IMR-90 (cell line): ENCODE measurements at regions not wholly inside any gene's neighbourhood (a gene's known extent, or its start where the extent isn't known, plus 50 kb on each side); places are given as distances from the start of the nearest gene placed in this dataset.

ENCODE experiments used
- ATAC-seq: fragments of 200-7000 bp; cut with Tn5 transposase; 2 replicates; pipeline ENCODE4 v1.9.1; 2020; ENCODE audit warnings: low read depth, mild to moderate bottlenecking, moderate library complexity
- BruUV-seq: library from RNA; stranded (reverse); fragments of 400-500 nt; replicated peaks from 2 replicates; lab custom pipeline; 2021; lab: Mats Ljungman, UMichigan
- CTCF ChIA-PET: fragments of 300-600 bp; formaldehyde crosslinking; extraction: SDS; loops from one replicate; lab custom pipeline; 2021; ENCODE audit warnings: antibody characterized with exemption; lab: Yijun Ruan, JAX
- POLR2A ChIA-PET: fragments of 300-600 bp; sonication (Branson Sonifier 250); formaldehyde crosslinking; loops from one replicate; lab custom pipeline; 2022; ENCODE audit warnings: antibody characterized with exemption; ENCODE audit not compliant: unreplicated experiment; lab: Charles Lee
- DNase-seq: peaks from one replicate; pipeline ENCODE4 v3.0.0; 2013
- H2AFZ ChIP-seq: replicated peaks from 2 replicates; pipeline ENCODE3; 2013; ENCODE audit warnings: low read length, mild to moderate bottlenecking; ENCODE audit not compliant: poor library complexity
- H2AK5ac ChIP-seq: 2 replicates; pipeline ENCODE4 v1.6.1; 2013; ENCODE audit warnings: low read depth, low read length, inconsistent platforms
- H2AK9ac ChIP-seq: replicated peaks from 2 replicates; pipeline ENCODE3; 2013; ENCODE audit warnings: mild to moderate bottlenecking, low read depth, low read length, moderate library complexity; ENCODE audit not compliant: poor library complexity
- H2BK120ac ChIP-seq: 2 replicates; pipeline ENCODE4 v1.6.1; 2013; ENCODE audit warnings: low read depth, low read length, inconsistent platforms
- H2BK15ac ChIP-seq: 3 replicates; pipeline ENCODE4 v1.6.1; 2013; ENCODE audit warnings: low read depth, low read length, inconsistent platforms
- H2BK20ac ChIP-seq: 2 replicates; pipeline ENCODE4 v1.6.1; 2013; ENCODE audit warnings: low read depth, mild to moderate bottlenecking, inconsistent platforms, low read length, moderate library complexity
- H2BK5ac ChIP-seq: 2 replicates; pipeline ENCODE4 v1.6.1; 2013; ENCODE audit warnings: mild to moderate bottlenecking, low read depth, low read length, inconsistent platforms; ENCODE audit not compliant: poor library complexity, severe bottlenecking
- H3K14ac ChIP-seq: replicated peaks from 2 replicates; pipeline ENCODE4 v1.6.1; 2013; ENCODE audit warnings: low read depth, low read length, inconsistent platforms
- H3K18ac ChIP-seq: 2 replicates; pipeline ENCODE4 v1.6.1; 2013; ENCODE audit warnings: low read depth, low read length, control low read depth
- H3K23ac ChIP-seq: 2 replicates; pipeline ENCODE4 v1.6.1; 2013; ENCODE audit warnings: low read depth, low read length, inconsistent platforms
- H3K27ac ChIP-seq: 2 replicates; pipeline ENCODE4 v1.5.1; 2013; ENCODE audit warnings: mild to moderate bottlenecking, control low read depth, low read length; ENCODE audit not compliant: insufficient read depth
- H3K27me3 ChIP-seq: 2 replicates; pipeline ENCODE4 v1.6.1; 2013; ENCODE audit warnings: low read length; ENCODE audit not compliant: control insufficient read depth, insufficient read depth
- H3K36me3 ChIP-seq: 2 replicates; pipeline ENCODE4 v1.6.1; 2013; ENCODE audit warnings: low read length, mixed read lengths; ENCODE audit not compliant: control insufficient read depth, insufficient read depth
- H3K4ac ChIP-seq: 2 replicates; pipeline ENCODE4 v1.6.1; 2013; ENCODE audit warnings: low read depth, low read length, inconsistent platforms
- H3K4me1 ChIP-seq: 2 replicates; pipeline ENCODE4 v1.6.1; 2013; ENCODE audit warnings: low read length, mixed read lengths; ENCODE audit not compliant: control insufficient read depth, insufficient read depth
- H3K4me2 ChIP-seq: 2 replicates; pipeline ENCODE4 v1.6.1; 2013; ENCODE audit warnings: low read depth, mild to moderate bottlenecking, control low read depth, low read length, moderate library complexity
- H3K4me3 ChIP-seq: 2 replicates; pipeline ENCODE4 v1.5.1; 2013; ENCODE audit warnings: low read depth, mild to moderate bottlenecking, control low read depth, low read length, moderate library complexity; ENCODE audit not compliant: insufficient read depth
- H3K56ac ChIP-seq: 2 replicates; pipeline ENCODE4 v1.6.1; 2013; ENCODE audit warnings: low read length, inconsistent platforms; ENCODE audit not compliant: insufficient read depth; ENCODE audit errors: extremely low read depth
- H3K79me1 ChIP-seq, 2 experiments: 2 replicates each; pipeline ENCODE4 v1.6.1; 2013; ENCODE audit warnings: low read length in 2 of 2, inconsistent platforms in 1 of 2, low read depth in 1 of 2
- H3K9ac ChIP-seq: 2 replicates; pipeline ENCODE4 v1.6.1; 2013; ENCODE audit warnings: low read depth, low read length, control low read depth
- H3K9me1 ChIP-seq: 2 replicates; pipeline ENCODE4 v1.6.1; 2013; ENCODE audit warnings: low read length, inconsistent platforms; ENCODE audit not compliant: insufficient read depth
- H3K9me3 ChIP-seq: 2 replicates; pipeline ENCODE4 v1.6.1; 2013; ENCODE audit warnings: low read length; ENCODE audit not compliant: control insufficient read depth, insufficient read depth
- H4K20me1 ChIP-seq: 2 replicates; pipeline ENCODE4 v1.6.1; 2013; ENCODE audit warnings: low read length, inconsistent platforms; ENCODE audit not compliant: insufficient read depth
- H4K5ac ChIP-seq: 2 replicates; pipeline ENCODE4 v1.6.1; 2013; ENCODE audit warnings: mild to moderate bottlenecking, low read depth, low read length, control low read depth
- H4K8ac ChIP-seq, 2 experiments: 2 replicates each; pipeline ENCODE4 v1.6.1; 2013; ENCODE audit warnings: low read depth in 2 of 2, low read length in 2 of 2, control low read depth in 1 of 2, inconsistent platforms in 1 of 2
- H4K91ac ChIP-seq: 2 replicates; pipeline ENCODE4 v1.6.1; 2013; ENCODE audit warnings: low read depth, low read length, inconsistent platforms; ENCODE audit not compliant: insufficient read depth
- FOS ChIP-seq: fragments of 150-350 bp; IDR thresholded peaks from 2 replicates; pipeline ENCODE4 v1.6.1; 2016; ENCODE audit warnings: low read depth, low read length
- RCOR1 ChIP-seq: IDR thresholded peaks from 2 replicates; pipeline ENCODE4 v1.6.1; 2012; ENCODE audit warnings: mild to moderate bottlenecking, low read length, improper control_type of control experiment; ENCODE audit not compliant: insufficient replicate concordance
- WGBS, 2 experiments: methylation state at CpG; one replicate each; pipeline versions ENCODE4 v1.1.5 to v1.1.7; 2013; ENCODE audit warnings: missing lambda C conversion rate in 2 of 2; ENCODE audit not compliant: insufficient read length in 1 of 2; ENCODE audit errors: extremely low coverage in 2 of 2; 5-methylcytosine and 5-hydroxymethylcytosine counted together
- dilution Hi-C: fragments of 300-500 bp; cut with HindIII; formaldehyde crosslinking; loops from one replicate; pipeline ENCODE4 v1.14.3; 2018; ENCODE audit warnings: low sequenced_read_pairs; ENCODE audit not compliant: unreplicated experiment
- in situ Hi-C: fragments of 300-500 bp; cut with MboI; formaldehyde crosslinking; loops from 3 replicates; pipeline ENCODE4 v1.14.3; 2019; ENCODE audit warnings: low sequenced_read_pairs, inconsistent platforms, mixed read lengths
- intact Hi-C: fragments of 100-400 bp; cut with micrococcal nuclease; formaldehyde crosslinking; loops from 2 replicates; pipeline ENCODE4 v1.10.0; 2022

- H3K9ac ChIP-seq, result no peak overlapping the region
- intact Hi-C loops (no loop called here), dilution Hi-C loops (no loop called here), in situ Hi-C loops (no loop called here)
- no peak for DNase-seq
- H2BK120ac ChIP-seq, result no peak overlapping the region
- no peak for TF ChIP-seq RCOR1
- no peak for TF ChIP-seq FOS
- no peak overlapping the region for H2AFZ ChIP-seq
- 75% methylated on average over 3 of the region's 7 CpGs; no CpG with 5 or more reads in 1 of the 2 experiments for WGBS, 2 experiments
- no peak overlapping the region for H4K91ac ChIP-seq
- H3K36me3 ChIP-seq, result no peaks in the 10 kb centered on the region
- H4K8ac ChIP-seq, result no peak overlapping the region
- CTCF ChIA-PET, result no interaction called here
- H2AK5ac ChIP-seq, result no peak overlapping the region
- H3K14ac ChIP-seq, result no peak overlapping the region
- no peaks in the 10 kb centered on the region for H4K20me1 ChIP-seq
- H4K5ac ChIP-seq, result no peak overlapping the region
- no peaks in the 10 kb centered on the region for H3K9me1 ChIP-seq
- H3K79me1 ChIP-seq, result no peaks in the 10 kb centered on the region
- no peak overlapping the region for H3K18ac ChIP-seq
- peaks cover 4% of the 10 kb centered on the region for H3K27me3 ChIP-seq
- H2BK15ac ChIP-seq, result no peak overlapping the region
- no peak overlapping the region for H3K23ac ChIP-seq
- H2BK5ac ChIP-seq, result no peak overlapping the region
- no peak overlapping the region for H3K56ac ChIP-seq
- no peak overlapping the region for H3K4me3 ChIP-seq
- H3K27ac ChIP-seq, result no peak overlapping the region
- POLR2A ChIA-PET, result no interaction called here
- H3K4me2 ChIP-seq, result no peak overlapping the region
- H2AK9ac ChIP-seq, result no peak overlapping the region
- BruUV-seq, result no TSS peak
- no peak overlapping the region for H2BK20ac ChIP-seq
- ATAC-seq, result no peak
- no peaks in the 10 kb centered on the region for H3K9me3 ChIP-seq
- no peaks in the 10 kb centered on the region for H3K4me1 ChIP-seq
- no peak overlapping the region for H3K4ac ChIP-seq
These were observed 91.4 kb upstream of the SALL4 start for GRCh38 chr20:51893723-51894122.
